SU-DHL-6 (cell line): ENCODE measurements at regions not wholly inside any gene's neighbourhood (a gene's known extent, or its start where the extent isn't known, plus 50 kb on each side); places are given as distances from the start of the nearest gene placed in this dataset.

Experiments used
- CTCF ChIP-seq: fragments of 200-600 bp; sonication (generic); IDR thresholded peaks from one replicate; pipeline ENCODE4 v1.5.1; 2017; ENCODE audit warnings: antibody characterized with exemption, mild to moderate bottlenecking, low read length, moderate library complexity; ENCODE audit not compliant: insufficient read depth, poor library complexity, severe bottlenecking
- EZH2phosphoT487 ChIP-seq: fragments of 200-600 bp; sonication (generic), shearing (Covaris generic); conservative IDR thresholded peaks from 2 replicates; pipeline ENCODE4 v1.6.1; 2018; ENCODE audit warnings: mild to moderate bottlenecking, antibody characterized with exemption, low read length, moderate library complexity, mixed read lengths

- TF ChIP-seq CTCF (no peak), EZH2phosphoT487 (no peak)
These were observed 706.3 kb downstream of the TFAP2A start for GRCh38 chr6:9708600-9708999.
